ENCODE measurements at regions not wholly inside any gene's neighbourhood (a gene's known extent, or its start where the extent isn't known, plus 50 kb on each side); places are given as distances from the start of the nearest gene placed in this dataset.

- Histone ChIP-seq H3K4me1 (peaks cover 0 to 2% (median 0%) of the 10 kb centered on the region in 4 donors), H3K9me3 (peaks cover 0 to 5% (median 0%) of the 10 kb centered on the region in 4 donors), H3K27ac (no peak overlapping the region), H3K4me3 (no peak overlapping the region), H3K36me3 (no peaks in the 10 kb centered on the region), H3K27me3 (no peaks in the 10 kb centered on the region)
- ATAC-seq (peak; percentile 14 to 31 (median 20)), DNase-seq (peak in 1 of 3 donors; percentile 49)
- intact Hi-C loops (cut with DNase I) = no loop called here
- 78% methylated on average over 3 of the region's 15 CpGs for WGBS (ENCODE audit: insufficient coverage, low coverage, low lambda C conversion rate, missing lambda C conversion rate)
- TF ChIP-seq CTCF (IDR thresholded peaks at IDR 0.05) = no peak
- TF ChIP-seq POLR2A (IDR thresholded peaks at IDR 0.05) = no peak
Observed at GRCh38 chr13:111577956-111578605, 257.6 kb downstream of the TEX29 start.

DNA sequence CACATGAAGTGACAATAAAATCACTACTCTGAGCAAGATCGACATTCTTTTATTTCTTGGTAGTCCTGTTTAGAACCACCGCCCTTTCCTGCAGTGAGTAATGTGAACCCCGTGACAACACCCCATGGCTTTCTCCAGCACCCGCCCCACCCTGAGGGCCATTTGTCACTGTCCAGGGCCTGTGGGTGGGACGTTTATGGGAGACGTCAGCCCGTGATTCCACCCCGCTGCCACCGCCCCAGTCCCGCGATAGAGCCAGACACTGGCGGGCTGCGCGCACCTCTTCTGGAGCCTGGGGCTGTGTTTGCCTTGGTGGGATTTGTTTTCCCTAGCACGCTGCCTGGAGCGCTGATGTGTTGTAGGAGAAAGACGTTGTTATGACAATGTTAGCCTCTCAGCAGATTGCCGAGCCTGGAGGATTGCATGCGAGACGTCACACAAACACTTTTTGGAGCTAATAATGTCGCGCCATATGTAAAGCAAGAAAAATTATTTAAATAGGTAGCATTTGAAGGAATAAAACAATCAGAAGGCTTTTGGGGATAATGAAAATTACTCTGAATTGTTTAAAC is 263.7 kb downstream of the TEX29 start:
- TF ChIP-seq CTCF (IDR thresholded peaks at IDR 0.05) (no peak), POLR2A (IDR thresholded peaks at IDR 0.05) (no peak)
- 87% methylated on average over 20 of the region's 22 CpGs for WGBS (ENCODE audit: insufficient coverage, low coverage, low lambda C conversion rate, missing lambda C conversion rate)
- no peak overlapping the region for H3K4me3 ChIP-seq
- no peaks in the 10 kb centered on the region for H3K27me3 ChIP-seq
- H3K9me3 ChIP-seq = no peaks in the 10 kb centered on the region
- no peak overlapping the region for H3K27ac ChIP-seq
- ATAC-seq (no peak), DNase-seq (peak in 1 of 3 donors; percentile 22)
- no peaks in the 10 kb centered on the region for H3K4me1 ChIP-seq
- intact Hi-C loops (cut with DNase I) = no loop called here
- H3K36me3 ChIP-seq = no peaks in the 10 kb centered on the region

- intact Hi-C loops (cut with DNase I) = no loop called here
- Histone ChIP-seq H3K27ac (no peak overlapping the region), H3K9me3 (no peaks in the 10 kb centered on the region), H3K4me1 (no peaks in the 10 kb centered on the region), H3K36me3 (no peaks in the 10 kb centered on the region), H3K4me3 (no peak overlapping the region), H3K27me3 (no peaks in the 10 kb centered on the region)
- no peak for TF ChIP-seq POLR2A (IDR thresholded peaks at IDR 0.05)
- TF ChIP-seq CTCF (IDR thresholded peaks at IDR 0.05) = no peak
- ATAC-seq = no peak
- 86% methylated on average over 11 of the region's 13 CpGs for WGBS (ENCODE audit: insufficient coverage, low coverage, low lambda C conversion rate, missing lambda C conversion rate)
- no peak for DNase-seq
Observed at GRCh38 chr13:111584870-111585269, 264.4 kb downstream of the TEX29 start.

- WGBS (ENCODE audit: insufficient coverage, low coverage, low lambda C conversion rate, missing lambda C conversion rate) = 88% methylated on average over 19 of the region's 27 CpGs
- no peak overlapping the region for H3K27ac ChIP-seq
- intact Hi-C loops (cut with DNase I) = no loop called here
Observed at GRCh38 chr13:111586291-111586690, 265.8 kb downstream of the TEX29 start.

More at GRCh38 chr13:111586291-111586690, 265.8 kb downstream of the TEX29 start:
- Histone ChIP-seq H3K4me1 (no peaks in the 10 kb centered on the region), H3K36me3 (no peaks in the 10 kb centered on the region), H3K4me3 (no peak overlapping the region), H3K27me3 (no peaks in the 10 kb centered on the region), H3K9me3 (no peaks in the 10 kb centered on the region)
- TF ChIP-seq CTCF (IDR thresholded peaks at IDR 0.05) (no peak), POLR2A (IDR thresholded peaks at IDR 0.05) (no peak)
- peak in 1 of 4 donors; percentile 21 for ATAC-seq
- no peak for DNase-seq
